HG03159 (cell line): ENCODE measurements at regions not wholly inside any gene's neighbourhood (a gene's known extent, or its start where the extent isn't known, plus 50 kb on each side); places are given as distances from the start of the nearest gene placed in this dataset.

ENCODE experiments used
- ATAC-seq: cut with Tn5 transposase; IDR thresholded peaks from one replicate; pipeline ENCODE4 v1.9.1; 2021; ENCODE audit warnings: mild to moderate bottlenecking, moderate library complexity; ENCODE audit not compliant: unreplicated experiment

DNA sequence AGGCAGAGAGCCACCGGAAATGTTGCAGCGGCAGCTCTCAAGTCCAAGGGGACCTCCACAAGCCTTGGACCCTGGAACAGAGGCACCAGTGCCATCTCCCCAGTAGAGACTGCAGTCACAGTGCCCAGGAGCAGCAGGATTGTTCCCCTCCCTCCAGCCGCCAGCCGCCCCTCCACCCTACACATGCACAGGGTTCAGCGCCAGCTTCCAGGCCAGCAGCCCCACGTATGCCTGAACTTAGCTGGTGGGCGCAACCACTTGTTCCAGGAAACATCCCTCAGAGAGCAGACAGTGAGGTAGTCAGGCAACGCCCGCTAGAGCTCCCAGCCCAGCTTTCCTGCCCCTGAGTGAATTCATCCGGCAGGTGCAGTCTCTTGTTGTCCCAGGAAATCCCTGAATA is 1098.1 kb upstream of the NCAM2 start:
- ATAC-seq = no peak

DNA sequence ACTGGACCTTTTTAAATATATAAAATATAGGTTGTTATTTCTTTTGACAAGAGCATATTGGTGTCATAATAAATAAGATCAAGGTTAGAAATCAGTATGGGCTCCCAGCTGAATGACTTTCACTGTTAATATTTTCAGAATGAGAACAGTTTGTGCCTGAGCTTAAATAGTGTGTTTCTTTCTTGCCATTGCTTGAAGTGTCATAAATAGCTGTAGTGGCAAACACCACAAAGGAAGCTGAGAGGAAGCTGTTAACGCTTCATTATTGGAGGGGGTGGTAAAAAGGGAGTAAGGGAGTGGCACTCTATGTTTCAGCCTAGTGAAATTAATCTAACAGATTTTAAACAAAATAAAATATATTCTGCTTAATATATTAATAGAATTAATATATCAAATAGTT is 1089.8 kb upstream of the NCAM2 start:
- no peak for ATAC-seq

- ATAC-seq = no peak
Measured at GRCh38 chr21:19914028-19914427, 1084.2 kb upstream of the NCAM2 start.

GRCh38 chr21:19921211-19921610 is 1077.0 kb upstream of the NCAM2 start:
- no peak for ATAC-seq

- ATAC-seq = no peak
Measured at GRCh38 chr21:19922122-19922521, 1076.1 kb upstream of the NCAM2 start.

GRCh38 chr21:19935467-19935866 is 1062.7 kb upstream of the NCAM2 start:
- no peak for ATAC-seq

DNA sequence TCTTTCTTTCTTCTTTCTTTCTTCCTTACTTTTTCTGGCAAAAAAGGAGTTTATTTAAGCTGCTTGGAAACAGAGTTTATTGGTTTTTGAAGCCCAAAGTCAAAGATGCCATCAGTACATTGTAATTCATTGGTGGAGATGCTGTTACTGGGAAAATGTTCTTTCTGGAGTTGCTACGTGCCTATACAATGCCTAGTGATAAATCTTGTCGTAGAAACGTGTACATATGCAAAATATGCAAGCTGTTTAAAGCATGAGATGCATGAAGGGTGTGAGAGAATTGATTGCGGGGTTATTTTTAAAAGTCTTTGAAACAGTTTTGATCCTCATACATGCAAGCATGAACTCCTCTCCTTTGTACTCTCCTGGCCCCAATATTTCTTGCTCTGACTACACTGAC is 1060.6 kb upstream of the NCAM2 start:
- ATAC-seq = no peak

GRCh38 chr21:19941626-19942025 is 1056.6 kb upstream of the NCAM2 start:
- ATAC-seq = no peak

- ATAC-seq = no peak
Measured at GRCh38 chr21:19950347-19950746, 1047.9 kb upstream of the NCAM2 start.

- no peak for ATAC-seq
Measured at GRCh38 chr21:19969156-19969555, 1029.1 kb upstream of the NCAM2 start.

DNA sequence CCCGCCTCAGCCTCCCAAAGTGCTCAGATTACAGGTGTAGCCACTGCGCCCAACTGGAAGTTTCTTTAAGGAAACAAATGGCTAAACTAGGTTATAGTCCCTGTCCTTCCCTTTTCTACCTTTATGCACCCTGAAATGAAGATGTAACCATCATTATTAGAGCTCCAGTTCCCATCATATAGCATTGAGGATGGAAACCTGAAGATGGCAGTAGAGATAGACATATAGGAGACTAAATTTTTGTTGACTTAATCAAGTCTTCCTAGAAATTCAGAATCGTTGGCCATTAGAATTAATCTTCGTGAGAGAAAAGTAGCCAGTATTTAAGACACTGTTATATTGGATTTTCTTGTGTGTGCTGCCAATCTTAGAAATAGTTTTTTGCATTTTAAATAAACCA is 1016.3 kb upstream of the NCAM2 start:
- ATAC-seq = no peak

DNA sequence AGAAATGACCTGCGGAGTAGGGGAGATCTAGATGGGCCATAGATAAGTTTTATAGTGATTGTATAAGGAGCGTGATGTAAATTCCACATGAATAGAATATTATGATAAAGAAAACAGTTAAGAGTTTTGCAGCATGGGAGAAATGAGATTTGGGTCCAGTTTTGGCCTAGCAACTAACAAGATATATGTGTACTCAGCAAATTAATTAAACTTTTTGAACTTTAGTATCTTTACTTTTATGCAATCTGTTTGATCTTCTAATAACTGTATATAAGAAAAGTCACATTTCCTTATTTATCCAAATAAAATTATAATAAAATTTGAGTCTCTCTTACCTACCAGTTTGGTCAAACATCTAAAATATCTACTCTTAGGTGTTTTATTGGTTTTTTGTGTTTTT is 1011.8 kb upstream of the NCAM2 start:
- no peak for ATAC-seq

GRCh38 chr21:19987671-19988070 is 1010.5 kb upstream of the NCAM2 start:
- no peak for ATAC-seq

- no peak for ATAC-seq
Measured at GRCh38 chr21:19992540-19992939, 1005.7 kb upstream of the NCAM2 start.

DNA sequence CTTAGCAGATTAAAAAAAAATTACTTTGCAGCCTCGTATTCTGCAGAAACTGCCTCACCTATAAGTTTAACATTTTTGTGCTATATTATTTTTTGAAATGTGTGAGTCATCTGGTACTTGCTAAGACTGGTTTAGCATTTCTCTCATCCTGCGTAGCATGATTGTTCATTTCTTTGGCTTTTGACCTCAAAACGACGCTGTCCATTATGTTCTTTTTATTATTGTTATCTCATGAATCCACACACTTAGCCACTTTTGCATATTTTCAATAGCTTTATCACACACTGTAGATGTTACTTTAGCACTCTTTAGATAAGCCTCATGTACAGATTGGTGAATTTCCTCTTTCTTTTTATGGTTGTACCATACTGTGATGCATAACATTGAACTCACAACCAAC is 1004.9 kb upstream of the NCAM2 start:
- no peak for ATAC-seq

- no peak for ATAC-seq
Measured at GRCh38 chr21:19995253-19995652, 1003.0 kb upstream of the NCAM2 start.

GRCh38 chr21:19998453-19998852 is 999.8 kb upstream of the NCAM2 start:
- no peak for ATAC-seq

DNA sequence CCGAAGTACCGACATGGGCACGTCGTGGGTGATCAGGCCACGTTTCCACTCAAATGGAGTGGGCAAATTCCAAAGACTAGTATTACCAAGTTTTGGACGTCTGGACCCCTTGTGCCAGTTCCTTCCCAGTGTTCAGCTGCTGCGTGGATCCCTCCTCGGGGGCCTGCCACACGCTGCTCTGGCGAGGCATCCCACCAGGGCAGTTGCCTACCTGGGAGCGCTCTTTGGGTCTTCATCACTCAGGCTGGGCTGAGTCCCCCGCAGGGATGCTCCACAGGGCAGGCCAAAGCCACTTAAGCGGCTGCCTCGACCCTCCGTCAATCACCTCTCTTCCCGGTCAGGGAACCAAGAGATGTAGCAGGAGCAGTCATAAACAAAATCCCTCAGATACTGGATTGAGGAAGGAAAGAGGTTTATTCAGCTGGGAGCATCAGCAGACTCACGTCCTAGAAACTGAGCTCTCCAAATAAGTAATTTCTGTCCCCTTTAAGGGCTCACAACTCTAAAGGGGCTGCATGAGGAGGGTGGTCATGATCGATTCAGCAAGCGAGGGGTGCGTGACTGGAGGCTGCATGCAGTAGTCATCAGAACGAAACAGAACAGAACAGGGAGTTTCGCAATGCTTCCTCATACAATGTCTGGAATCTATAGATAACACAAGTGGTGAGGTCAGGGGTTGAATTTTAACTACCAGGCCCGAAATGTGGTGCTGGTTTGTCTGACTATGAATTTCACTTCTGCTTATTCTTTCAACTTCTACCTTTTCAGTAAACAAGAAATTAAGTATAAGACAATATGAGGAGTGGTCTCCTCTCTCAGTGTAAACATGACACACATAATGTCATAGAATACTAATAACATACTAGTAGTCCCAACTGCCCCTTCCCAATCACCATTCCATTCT is 998.6 kb upstream of the NCAM2 start:
- no peak for ATAC-seq

DNA sequence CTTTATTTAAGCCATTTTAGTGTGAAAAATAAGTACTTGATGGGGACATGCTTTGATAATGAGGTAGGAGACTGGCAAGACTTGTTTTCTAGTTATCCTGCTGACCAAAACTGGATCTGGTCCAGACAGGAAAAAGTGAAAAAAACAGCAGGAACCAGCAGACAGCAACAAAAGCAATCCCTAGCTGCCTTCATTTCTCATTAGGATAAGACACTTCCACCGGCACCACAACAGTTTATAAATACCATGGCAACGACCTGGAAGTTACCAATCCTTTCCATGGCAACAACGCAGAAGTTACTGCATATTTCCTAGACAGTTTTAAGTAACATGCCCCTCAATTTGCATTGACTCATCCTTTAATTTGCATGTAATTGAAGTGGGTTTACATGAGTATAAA is 993.8 kb upstream of the NCAM2 start:
- no peak for ATAC-seq

DNA sequence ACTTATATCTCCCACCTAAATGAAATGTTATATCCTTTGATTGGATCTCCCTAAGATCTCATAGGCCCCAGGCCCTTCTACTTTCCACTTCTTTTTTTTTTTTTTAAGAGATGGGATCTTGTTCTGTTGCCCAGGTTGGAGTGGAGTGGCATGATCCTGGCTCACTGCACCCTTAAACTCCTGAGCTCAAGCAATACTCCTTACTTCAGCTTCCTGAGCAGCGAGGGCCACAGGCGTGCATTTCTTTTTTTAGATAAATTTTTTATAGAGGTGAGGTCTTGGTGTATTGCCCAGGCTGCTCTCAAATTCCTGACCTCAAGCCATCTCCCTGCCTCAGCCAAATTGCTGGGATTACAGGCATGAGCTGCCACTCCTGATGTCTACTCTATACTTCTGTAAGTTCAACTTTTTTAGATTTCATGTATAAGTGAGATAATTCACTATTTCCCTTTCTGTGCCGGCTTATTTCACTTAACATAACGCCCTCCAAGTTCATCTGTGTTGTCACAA is 987.5 kb upstream of the NCAM2 start:
- no peak for ATAC-seq

DNA sequence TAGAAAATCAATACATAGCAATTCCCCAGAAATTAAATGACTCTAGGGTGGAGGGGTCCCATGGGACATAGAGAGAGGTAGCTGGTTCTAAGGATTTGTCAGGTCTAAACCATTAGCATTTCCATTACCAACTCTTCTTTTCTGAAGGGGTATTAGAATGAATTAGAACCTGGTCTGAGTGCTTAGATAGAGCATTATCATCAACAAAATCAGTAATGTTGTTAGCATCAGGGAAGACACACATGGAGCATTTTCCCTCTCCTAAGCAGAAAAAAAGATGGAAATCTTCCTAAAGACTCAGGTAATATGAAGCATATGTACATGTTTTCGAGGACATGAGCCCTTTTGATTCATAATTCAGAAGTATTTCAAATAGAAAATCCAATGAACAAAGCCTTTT is 984.4 kb upstream of the NCAM2 start:
- ATAC-seq = no peak

DNA sequence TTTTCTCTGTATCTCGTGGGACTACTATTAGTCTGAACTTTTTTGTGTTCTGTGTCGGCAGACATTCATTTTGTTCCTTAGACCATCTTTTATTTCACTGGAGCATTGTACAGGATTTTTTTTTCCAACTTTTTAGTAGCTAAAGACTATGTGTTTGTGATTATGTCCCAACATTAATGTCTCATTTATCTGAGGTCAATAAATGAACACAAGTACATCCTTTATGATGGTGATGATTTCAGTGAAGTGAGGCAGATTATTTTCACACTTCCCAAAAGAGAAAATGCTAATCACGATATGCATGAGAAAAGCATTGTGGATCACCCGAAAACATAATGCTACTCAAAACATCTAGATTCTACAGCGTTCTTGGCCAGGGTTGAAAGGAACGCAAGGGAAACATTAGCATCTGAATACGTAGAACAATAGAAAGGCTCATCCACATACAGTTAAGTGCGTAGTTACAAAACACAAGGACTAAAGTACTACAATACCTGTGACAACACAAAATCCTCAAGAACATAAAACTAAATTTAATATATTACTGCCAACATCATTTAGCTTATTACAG is 981.7 kb upstream of the NCAM2 start:
- ATAC-seq = no peak
